SIG-M5 treated with dmso at 0.1 percent for 504 hours (cell line): ENCODE measurements at regions not wholly inside any gene's neighbourhood (a gene's known extent, or its start where the extent isn't known, plus 50 kb on each side); places are given as distances from the start of the nearest gene placed in this dataset.

Experiments
- DNase-seq: peaks from one replicate; lab custom pipeline; 2025; ENCODE audit not compliant: unreplicated experiment; lab: John Stamatoyannopoulos, UW

- DNase-seq: no peak
These were observed 175.8 kb downstream of the CSNK2A3 start for GRCh38 chr11:11177156-11177808.

DNA sequence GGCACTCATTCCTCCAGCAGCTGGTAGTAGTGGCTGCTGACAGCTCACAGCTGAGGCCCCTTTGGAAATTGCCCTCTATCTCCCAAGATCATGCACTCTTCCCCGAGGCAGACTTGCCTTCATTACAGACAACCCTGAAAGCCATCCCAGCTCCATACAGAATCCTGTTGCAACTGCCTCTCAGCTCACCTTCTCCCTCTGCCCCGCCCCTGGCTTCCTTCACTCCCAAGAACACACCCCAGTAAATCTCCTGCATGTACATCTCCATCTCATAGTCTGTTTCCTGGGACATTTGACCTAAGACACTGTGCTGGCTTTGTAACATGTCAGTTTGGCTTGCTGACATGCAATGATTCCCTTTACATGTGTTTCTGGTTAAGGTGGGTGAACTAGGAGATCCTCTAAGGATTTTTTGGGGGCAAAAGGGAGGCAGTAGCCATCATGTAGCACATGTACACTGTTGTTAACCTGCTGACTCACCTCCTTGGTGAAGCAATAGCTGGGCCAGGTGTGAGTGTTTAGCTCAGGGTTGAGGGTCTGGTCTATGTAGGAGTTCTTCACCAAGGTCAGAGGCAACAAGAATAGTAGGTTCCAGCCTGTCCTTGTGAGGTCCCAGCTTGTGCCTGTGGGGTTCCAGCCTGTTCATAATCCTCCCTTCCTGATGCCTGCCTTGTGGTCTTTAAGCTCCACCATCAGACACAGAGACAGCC, 179.6 kb downstream of the CSNK2A3 start:
- no peak for DNase-seq

DNA sequence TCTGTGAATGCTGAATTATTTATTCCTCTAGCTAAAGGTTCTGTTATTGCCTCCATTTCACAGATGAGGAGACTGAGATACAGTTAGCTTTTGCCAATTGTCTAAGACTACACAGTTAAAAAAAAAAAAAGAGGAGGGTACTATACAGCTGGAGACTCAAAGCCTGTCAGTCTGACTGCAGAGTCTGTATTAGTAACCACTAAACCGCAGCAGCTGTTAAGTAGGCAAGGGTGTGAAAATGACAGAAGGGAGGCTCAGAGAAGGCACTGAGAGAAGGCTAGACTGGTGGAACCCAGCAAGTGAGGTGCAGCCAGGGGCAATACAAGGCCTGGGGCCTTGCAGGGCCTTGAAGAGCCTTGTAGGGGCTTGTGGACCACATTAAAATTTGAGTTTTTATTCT, 181.2 kb downstream of the CSNK2A3 start:
- no peak for DNase-seq

GRCh38 chr11:11171285-11171684, 181.8 kb downstream of the CSNK2A3 start:
- no peak for DNase-seq

GRCh38 chr11:11170352-11171084, 182.5 kb downstream of the CSNK2A3 start:
- no peak for DNase-seq

GRCh38 chr11:11169715-11170351, 183.2 kb downstream of the CSNK2A3 start:
- DNase-seq: no peak

- DNase-seq: no peak
These were observed 185.2 kb downstream of the CSNK2A3 start for GRCh38 chr11:11167806-11168205.

- no peak for DNase-seq
These were observed 188.7 kb downstream of the CSNK2A3 start for GRCh38 chr11:11164334-11164690.

- no peak for DNase-seq
These were observed 189.2 kb downstream of the CSNK2A3 start for GRCh38 chr11:11163669-11164333.

- DNase-seq: no peak
These were observed 189.8 kb downstream of the CSNK2A3 start for GRCh38 chr11:11163236-11163635.

GRCh38 chr11:11157185-11157584, 195.9 kb downstream of the CSNK2A3 start:
- peak; percentile 35 for DNase-seq

GRCh38 chr11:11155962-11156815, 196.9 kb downstream of the CSNK2A3 start:
- no peak for DNase-seq

- no peak for DNase-seq
These were observed 200.2 kb downstream of the CSNK2A3 start for GRCh38 chr11:11152877-11153276.

DNA sequence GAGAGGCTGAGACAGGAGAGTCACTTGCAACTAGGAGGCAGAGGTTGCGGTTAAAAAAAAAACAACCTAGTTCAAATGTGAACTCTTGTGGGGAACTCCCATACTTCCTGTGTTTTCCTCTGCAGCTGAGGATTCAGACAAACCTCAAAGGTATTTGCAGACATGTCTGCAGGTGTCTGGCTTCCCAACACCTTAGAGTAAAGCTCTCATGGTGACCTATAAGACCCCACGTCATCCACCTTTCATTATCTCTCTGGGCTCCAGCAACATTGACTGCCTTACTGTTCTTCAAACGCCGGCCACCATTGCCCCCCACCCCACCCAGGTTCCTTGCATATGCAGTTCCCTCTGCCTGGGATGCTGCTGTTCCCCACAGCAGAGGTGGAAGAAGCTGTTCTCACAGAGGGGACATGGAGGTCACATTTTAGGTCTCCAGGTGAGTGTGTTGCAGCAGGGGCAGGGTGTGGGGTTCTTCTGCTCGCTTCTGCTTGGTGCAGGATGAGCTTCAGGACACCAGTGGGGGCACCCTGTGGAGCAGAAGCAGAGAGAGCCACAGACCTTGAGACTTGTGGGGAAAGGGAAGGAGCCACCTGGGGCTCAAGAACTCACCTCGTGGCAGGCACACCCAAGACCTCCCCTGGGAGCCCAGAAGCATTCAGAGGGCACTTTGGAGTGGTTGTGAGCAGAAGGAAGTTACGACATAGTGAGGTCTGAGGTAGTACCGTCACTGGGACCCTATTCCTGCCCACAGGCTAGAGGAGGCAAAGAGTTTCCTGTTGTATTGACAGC, 203.2 kb downstream of the CSNK2A3 start:
- no peak for DNase-seq

DNA sequence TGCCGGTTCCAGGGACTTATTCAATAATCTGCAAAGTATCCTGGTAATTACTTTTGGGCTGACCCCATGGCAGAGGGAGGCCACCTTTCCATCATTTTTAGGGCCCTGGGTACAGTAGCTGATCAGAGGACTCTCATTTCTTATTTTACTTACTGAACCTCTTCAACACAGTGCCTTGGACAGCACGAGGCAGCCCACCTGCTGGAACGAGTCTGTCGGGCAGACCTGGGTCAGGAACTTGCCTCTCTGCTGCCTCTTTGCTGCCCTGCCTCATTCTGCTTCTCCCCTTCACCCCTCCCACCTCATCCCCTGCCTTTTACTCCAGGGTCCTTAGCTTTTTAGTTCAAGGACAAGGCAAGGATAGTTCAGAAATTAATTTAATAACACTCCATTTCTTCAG, 204.5 kb downstream of the CSNK2A3 start:
- DNase-seq: no peak

- DNase-seq: peak; percentile 3
These were observed 204.9 kb downstream of the CSNK2A3 start for GRCh38 chr11:11148104-11148509.

DNA sequence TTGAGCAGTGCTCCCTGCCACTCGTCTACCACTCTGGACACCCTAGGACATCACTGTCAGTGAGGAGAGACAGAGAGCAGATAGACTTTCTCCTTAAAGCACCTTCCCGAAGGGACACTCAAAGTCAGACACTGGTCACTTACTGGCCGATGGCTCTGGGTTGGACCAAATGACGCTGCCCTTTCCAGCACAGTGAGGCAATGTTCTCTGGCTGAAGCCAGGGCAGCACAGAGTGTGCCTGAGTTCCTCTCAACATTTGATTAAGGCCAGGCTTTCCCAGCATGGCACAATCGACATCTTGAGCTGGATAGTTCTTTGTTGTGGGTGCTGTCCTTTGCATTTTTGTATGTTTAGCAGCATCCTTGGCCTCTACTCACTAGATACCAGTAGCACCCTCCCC, 206.2 kb downstream of the CSNK2A3 start:
- no peak for DNase-seq

DNA sequence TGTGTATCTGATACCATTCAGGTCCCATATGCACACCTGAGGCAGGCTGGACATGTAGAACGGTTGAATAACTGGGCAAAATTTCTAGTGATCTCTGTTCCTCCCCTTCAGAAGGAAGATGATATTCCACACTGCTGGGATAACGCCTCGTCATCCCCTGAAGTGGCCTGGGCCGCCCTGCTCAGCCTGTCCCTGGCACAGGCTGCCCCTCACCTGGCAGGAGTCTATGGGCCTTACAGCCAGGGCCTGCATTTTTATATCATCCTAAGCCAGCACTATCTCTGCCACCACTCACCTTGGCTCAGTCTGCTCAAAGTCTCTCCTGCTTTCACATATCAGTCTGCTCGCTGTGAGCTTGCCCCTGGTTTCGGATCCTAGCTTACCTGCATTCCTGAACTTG, 209.2 kb downstream of the CSNK2A3 start:
- DNase-seq: no peak

- no peak for DNase-seq
These were observed 210.6 kb downstream of the CSNK2A3 start for GRCh38 chr11:11142430-11142829.
